HG02938 (cell line): ENCODE measurements at regions not wholly inside any gene's neighbourhood (a gene's known extent, or its start where the extent isn't known, plus 50 kb on each side); places are given as distances from the start of the nearest gene placed in this dataset.

ENCODE experiments used
- ATAC-seq: cut with Tn5 transposase; IDR thresholded peaks from one replicate; pipeline ENCODE4 v1.9.1; 2021; ENCODE audit warnings: mild to moderate bottlenecking, moderate library complexity; ENCODE audit not compliant: unreplicated experiment

DNA sequence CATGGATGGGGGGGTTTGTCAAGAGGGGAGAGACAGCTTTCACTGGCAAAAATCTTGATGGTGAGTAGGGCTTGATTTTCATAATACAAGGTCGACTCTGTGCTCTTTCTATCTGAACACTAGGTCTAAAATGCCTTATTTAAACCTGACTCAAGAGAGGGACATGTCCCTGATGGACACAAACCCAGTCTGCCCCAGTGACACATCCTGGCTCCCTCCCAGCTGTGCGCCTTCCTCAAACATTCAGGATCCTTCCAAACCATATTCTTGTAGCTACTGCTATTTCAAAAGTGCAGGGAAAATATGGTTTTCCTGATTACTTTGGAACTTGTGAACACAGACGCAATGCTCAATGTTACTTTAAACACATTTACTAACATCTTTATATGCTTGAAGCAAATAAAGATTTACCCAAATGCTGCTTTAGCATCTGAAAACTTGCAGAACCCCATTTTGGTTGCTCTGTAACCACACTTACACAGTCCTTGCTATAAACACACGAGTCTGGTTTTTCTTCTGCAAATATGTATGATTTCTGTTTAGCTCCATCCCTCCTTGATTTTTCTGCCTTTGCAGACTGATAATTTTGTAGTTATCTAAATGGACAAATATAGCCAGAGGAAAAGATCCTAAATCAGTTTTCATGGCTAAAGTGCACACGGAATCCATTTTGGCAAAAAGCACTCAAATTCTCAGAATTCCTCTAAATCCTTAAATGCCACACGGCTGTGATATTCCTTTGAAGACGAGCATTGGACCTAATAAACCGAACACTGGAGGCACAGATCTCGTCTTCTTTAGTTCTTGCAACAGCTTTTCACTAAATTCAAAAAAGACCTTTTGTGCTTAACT lies 499.9 kb upstream of the ZFHX3 start:
- ATAC-seq, result no peak

GRCh38 chr16:73546341-73546845 lies 498.5 kb upstream of the ZFHX3 start:
- ATAC-seq, result no peak

GRCh38 chr16:73545755-73546154 lies 497.8 kb upstream of the ZFHX3 start:
- no peak for ATAC-seq

DNA sequence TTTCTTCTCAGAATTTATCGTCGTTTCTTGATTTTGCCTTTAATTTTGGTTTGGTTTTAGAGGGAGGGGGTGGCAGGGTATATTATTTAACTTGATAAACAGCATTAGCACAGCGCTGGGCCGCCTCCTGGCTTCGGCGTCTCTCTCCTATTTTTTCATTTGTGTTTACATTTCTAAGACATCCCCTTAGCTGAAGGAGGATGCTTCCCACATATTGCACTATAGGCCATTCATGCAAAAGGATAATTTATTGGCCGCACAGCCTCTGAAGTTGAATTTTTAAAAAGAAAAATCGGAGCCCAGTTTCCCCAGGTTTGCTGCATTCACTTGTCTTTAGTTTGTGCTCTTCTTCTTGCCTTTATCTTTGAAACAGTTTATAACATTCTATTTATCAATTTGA lies 497.4 kb upstream of the ZFHX3 start:
- no peak for ATAC-seq

DNA sequence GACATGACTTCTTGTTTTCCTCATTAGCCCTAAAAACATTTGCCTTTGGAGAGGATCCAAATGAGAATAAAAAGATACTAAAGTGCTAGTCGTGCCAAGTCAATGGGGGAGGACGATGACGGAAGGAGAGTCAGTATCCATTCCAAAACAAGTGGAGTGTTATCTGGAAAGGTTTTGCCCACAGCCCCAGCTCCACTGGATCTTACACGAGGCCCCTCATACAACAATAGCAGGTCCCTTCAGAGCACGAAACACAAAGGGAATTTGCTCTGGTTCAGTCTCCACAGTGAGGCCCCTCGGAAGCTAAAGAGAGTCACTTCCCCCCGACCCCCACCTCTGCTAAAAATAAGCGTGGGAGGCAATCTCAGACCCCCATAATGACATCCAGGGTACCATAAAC lies 496.9 kb upstream of the ZFHX3 start:
- no peak for ATAC-seq

DNA sequence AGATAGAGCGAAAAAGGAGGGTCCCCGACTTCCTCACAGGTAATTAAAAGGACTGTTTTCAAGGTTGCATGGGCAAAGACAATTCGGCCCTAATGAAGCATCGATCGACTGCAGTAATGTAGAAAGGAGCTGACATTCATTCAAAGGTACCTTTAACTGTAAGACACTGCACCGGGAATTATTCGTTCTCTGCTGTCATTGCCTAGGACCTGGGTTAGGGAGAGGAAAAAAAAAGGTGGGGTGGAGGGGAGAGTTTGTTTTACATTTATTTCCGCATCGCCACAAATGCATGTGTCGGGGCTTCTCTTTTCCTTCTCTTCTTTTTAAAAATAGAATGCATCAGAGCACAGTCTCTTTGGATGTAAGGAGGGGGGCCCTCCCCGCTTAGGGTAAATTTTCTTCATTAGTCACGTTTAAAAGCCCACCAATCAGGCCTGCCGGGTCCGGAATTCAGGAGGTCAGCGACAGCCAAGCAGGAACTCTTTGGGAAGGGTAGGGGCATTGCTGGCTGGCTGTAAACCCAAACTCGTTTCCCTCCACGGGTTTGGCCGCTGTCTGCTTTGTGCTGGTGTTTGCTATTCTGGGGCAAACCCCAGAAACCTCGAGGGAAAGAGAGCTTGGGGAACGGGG lies 496.2 kb upstream of the ZFHX3 start:
- ATAC-seq, result no peak

DNA sequence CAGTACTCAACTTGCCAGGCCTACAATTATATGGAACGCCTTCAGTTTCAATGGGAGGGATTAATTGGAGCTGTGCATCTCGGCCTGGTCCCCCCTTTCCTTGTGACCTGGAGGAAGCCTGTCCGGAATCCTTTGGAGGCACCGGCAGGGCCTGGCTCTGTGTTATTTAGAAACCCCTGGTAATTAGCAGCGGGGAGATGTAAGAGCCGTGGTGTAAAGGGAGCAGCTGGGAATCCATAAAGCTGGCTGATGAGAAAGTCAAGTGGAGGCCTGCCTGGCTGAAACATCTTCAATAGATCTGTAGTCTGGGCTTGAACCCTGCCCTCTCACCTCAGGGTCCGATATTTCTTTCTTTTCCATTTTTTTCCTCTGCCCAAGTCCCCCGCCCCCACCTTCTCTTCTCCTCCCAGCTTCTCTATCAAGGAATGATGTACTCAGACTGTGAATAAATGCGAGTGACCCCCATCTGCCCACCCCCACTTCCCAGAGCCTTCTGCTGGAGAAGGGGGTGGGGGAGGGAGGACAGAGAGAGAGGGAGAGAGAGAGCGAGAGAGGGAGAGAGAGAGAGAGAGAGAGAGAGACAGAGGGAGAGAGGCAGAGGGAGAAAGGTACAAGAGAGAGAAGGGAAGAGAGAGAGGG lies 495.5 kb upstream of the ZFHX3 start:
- ATAC-seq, result no peak

DNA sequence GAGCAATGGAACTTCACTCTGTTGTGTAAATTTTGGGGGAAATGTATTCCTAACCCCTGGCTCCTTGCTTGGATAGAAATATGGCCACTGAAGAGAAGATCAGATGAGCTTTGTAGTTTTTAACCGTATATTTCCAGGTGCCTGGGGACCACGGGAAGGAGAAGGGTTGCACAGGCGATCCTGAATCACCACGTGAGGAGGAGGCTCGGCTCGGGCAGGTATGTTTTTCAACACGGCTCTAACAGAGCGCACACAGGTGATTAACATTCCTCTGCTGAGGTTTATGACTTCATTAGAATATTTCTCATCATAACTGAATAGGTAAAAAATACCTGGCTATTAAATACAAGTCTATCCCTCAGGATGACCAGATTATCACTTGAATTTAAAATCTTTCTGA lies 495.0 kb upstream of the ZFHX3 start:
- no peak for ATAC-seq

GRCh38 chr16:73537921-73538320 lies 490.0 kb upstream of the ZFHX3 start:
- ATAC-seq, result no peak

DNA sequence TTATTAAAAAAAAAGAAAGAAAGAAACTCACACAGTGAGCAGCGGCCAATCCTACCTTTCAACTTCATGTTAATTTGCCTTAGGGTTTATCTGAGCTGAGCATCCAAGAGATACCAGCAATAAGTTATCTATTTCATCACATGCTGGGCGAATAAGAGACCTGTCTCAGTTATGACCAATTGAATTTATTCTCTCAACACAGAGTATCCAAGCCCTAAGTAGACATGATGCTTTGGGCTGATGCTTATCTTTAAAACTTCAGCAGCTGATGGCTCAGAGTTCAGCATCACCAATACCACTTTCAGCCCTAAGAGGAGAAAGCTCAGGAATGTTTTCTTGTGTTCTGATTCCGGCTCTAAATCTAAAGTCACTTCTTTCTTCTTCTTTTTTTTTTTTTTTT lies 489.0 kb upstream of the ZFHX3 start:
- no peak for ATAC-seq

GRCh38 chr16:73531021-73531420 lies 483.1 kb upstream of the ZFHX3 start:
- ATAC-seq, result no peak

DNA sequence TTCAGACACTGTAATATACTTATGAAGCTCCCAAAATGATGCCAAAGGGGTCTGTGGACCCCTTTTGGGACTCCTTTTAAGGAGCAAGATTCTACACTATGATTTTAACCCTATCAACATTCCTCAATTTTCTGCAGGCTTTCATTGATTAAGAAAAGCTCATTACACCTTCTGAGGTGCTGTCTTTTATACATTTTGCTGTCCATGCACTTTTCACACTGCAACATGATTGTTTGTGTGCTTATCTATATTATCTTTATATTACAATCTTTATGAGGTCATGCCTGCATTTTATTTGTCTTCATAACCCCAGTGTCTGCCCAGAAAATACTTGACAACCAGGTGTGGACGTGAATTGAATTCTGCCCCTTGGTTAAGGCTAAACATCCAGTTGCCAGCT lies 482.6 kb upstream of the ZFHX3 start:
- ATAC-seq, result no peak

DNA sequence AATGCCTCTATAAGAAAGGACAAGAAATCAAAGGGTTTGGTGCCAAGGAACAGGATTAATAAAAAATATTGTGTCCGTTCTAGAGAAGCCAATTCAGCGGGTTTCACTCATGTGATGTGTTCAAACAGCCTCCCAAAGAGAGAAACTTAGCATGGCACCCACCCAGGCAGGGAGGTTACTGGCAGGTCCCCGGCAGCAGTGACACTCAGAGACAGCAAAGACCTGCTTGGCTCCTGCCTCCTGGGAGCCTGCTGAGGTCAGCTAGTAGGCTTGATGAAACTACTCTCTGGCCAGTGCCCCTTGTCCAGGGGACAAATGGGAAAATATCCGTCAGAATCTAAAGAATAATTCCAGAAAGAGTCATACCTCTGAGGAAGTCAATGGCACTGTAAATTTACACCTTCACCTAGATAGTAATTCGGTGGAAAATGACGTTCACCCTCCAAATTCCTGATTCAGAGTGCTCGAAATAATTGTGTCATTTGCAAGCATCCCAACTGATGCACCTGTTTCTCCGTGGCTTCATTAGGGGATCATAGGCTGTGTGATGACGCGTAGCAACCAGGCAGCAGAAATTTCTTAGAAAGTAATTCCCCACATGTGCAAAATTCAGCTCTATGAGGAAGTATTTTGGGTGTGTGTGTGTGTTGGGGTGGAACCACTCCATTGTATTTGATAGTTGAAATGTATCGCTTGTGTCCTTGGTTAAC lies 481.5 kb upstream of the ZFHX3 start:
- no peak for ATAC-seq

DNA sequence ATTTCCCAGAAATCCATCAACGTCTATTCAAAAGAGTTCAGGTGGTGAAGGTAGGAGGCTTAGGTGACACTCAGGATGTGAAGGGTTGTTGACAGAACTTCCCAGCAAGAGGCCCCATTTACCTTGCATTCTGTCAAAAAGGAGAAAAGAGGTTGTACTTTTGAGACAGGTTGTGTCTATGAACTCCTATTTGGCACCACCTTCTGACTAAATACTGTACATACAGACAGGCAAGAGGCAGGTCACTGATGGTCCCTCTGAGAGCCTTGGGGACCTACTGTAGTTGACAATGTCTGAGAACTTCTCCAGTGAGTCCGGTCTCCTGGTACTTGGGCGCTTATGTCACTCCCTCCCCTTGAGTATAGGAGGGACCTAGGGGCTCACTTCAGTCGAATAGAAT lies 479.3 kb upstream of the ZFHX3 start:
- no peak for ATAC-seq

DNA sequence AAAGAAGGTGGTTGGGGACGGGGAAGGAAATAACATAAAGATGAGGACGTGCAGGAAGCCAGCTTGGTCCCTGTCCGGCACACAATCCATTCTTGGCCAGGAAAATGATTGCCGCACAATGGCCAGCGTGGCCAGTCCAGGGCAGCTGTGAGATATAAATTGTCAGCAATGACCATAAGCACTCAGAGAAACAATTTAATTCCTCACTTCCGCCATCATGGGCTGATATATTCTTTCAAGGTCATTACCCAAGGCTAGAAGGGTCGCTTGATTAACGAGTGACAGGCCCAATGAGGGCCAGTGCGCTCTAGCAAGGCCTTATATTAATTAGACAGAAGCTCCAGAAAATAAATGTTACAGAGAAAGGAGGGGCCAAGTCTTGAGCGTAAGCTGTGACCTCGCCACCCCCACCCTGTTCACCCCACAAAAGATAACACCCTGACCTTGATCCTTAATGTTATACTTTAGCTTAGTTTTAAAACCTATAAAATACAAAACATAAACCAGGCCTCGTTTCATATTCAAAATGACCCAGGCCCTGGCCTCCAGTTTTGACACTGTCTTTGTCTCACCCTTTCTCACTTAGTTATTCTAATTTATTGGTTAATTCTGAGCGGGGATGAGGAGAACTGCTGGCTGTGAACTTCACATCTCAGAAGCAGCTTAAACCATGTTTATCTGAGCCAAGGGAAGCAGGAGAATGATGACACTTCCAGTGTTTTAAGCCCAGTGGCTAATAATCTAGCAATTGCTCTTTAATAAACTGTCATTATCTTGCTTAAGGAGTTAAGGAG lies 478.3 kb upstream of the ZFHX3 start:
- ATAC-seq, result no peak

GRCh38 chr16:73523209-73523608 lies 475.3 kb upstream of the ZFHX3 start:
- ATAC-seq, result no peak

GRCh38 chr16:73521499-73521898 lies 473.6 kb upstream of the ZFHX3 start:
- ATAC-seq, result no peak

- no peak for ATAC-seq
Measured at GRCh38 chr16:73515616-73516015, 467.7 kb upstream of the ZFHX3 start.

DNA sequence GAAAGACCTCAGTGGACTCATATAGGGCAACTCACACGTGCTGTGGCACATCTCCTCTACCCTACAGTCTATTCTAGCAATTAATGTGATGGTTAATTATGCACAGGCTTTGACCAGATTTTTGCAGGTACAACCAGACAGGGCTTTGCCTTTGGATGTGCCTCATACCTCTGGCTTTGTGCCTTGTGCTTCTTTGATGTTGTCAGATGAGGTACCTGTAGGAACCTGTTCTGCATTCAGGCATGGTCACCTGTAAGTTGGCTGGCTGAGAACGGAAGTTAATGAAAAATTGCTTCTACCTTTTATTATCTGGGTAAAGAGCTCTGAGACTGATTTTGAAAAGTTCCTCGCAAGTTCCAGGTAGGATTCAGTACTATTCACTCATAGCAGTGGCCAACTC lies 462.9 kb upstream of the ZFHX3 start:
- no peak for ATAC-seq

GRCh38 chr16:73506568-73507056 lies 458.7 kb upstream of the ZFHX3 start:
- no peak for ATAC-seq
